ENCODE measurements at regions not wholly inside any gene's neighbourhood (a gene's known extent, or its start where the extent isn't known, plus 50 kb on each side); places are given as distances from the start of the nearest gene placed in this dataset.

DNA sequence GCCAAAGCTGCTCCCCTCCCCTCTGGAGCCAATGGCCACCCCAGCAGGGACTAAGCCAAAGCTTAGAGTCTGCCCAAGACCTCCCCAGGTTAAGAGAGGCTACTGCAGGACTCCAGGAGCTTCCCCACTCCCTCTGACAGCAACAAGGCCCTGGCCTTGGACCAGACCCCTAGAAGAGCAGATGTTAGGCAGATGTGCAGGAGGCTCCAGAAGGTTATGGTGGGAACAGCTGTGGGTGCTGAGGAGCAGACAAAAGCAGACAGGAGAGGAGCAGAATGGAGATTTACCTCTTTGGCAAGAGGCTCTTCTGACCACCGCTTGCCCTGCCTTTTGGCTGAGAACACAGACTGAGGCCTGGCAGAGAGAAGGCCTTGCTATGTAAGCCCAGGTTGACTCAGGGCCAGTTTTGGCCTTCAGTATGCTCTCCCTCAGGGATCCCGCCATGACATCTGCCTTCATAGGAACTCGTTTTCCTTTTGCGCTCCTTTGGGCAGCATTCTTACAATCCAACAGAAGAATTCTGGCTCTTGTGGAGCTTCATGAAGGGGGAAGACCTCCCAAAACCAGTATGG is 113.0 kb downstream of the RBFOX3 start:
- TF ChIP-seq CTCF (IDR thresholded peaks at IDR 0.05) (no peak), EP300 (IDR thresholded peaks at IDR 0.05) (no peak), POLR2AphosphoS5 (IDR thresholded peaks at IDR 0.05) (no peak), POLR2A (IDR thresholded peaks at IDR 0.05) (no peak)
- Histone ChIP-seq H3K4me1 (no peaks in the 10 kb centered on the region), H3K4me3 (no peak overlapping the region), H3K27me3 (peaks cover 28% of the 10 kb centered on the region), H3K27ac (no peak overlapping the region), H3K9me3 (peaks cover 0 to 13% (median 0%) of the 10 kb centered on the region in 3 donors), H3K36me3 (no peaks in the 10 kb centered on the region)
- ATAC-seq, result no peak
- 86 to 87% methylated on average over 4 of the region's 4 CpGs for WGBS, 2 donors (ENCODE audit: low coverage in 1 of 2)

DNA sequence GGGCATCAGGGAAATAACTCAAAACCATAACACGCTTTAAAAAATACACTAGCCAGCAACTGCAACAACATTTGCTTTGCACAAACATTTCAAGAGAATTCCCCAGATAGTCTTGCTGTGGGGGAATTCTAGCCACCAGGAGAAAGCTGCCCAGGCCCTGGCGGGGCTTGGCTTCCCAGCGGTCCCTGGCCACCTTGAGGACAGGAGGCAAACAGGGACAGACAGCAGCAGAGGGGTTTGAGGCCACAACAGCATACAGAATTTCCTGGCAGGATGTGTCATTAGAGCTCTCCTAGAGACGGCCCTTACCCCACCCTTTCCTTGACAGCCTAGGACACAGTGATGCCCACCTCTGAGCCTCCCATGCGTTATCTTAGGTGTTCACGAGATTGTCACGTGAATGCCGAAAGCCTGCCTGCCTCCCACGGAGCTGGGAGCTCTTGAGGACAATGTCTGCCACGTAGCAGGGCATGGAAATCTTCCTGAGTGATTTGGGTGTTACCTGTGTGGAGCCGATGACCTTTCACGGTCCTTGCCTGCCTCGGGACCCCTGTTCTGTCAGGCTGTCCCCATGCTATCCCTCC is 114.3 kb downstream of the RBFOX3 start:
- 80 to 100% methylated on average over 1 of the region's 13 CpGs for WGBS, 2 donors (ENCODE audit: low coverage in 1 of 2)
- Histone ChIP-seq H3K4me3 (no peak overlapping the region), H3K36me3 (no peaks in the 10 kb centered on the region), H3K4me1 (no peaks in the 10 kb centered on the region), H3K27ac (no peak overlapping the region), H3K9me3 (peaks cover 0 to 13% (median 0%) of the 10 kb centered on the region in 3 donors), H3K27me3 (peaks cover 17% of the 10 kb centered on the region)
- no peak for ATAC-seq
- TF ChIP-seq POLR2AphosphoS5 (IDR thresholded peaks at IDR 0.05) (no peak), CTCF (IDR thresholded peaks at IDR 0.05) (no peak), POLR2A (IDR thresholded peaks at IDR 0.05) (no peak), EP300 (IDR thresholded peaks at IDR 0.05) (no peak)

GRCh38 chr17:79495665-79496064 is 115.2 kb downstream of the RBFOX3 start:
- Histone ChIP-seq H3K27ac (no peak overlapping the region), H3K36me3 (no peaks in the 10 kb centered on the region), H3K27me3 (peaks cover 13% of the 10 kb centered on the region), H3K9me3 (peaks cover 0 to 13% (median 0%) of the 10 kb centered on the region in 3 donors), H3K4me3 (no peak overlapping the region), H3K4me1 (no peaks in the 10 kb centered on the region)
- no peak for ATAC-seq
- WGBS, 2 donors (ENCODE audit: low coverage in 1 of 2), result 72 to 82% methylated on average over 8 to 11 of the region's 11 CpGs
- no peak for TF ChIP-seq POLR2A (IDR thresholded peaks at IDR 0.05)
- TF ChIP-seq CTCF (IDR thresholded peaks at IDR 0.05), result no peak
- TF ChIP-seq EP300 (IDR thresholded peaks at IDR 0.05), result no peak
- TF ChIP-seq POLR2AphosphoS5 (IDR thresholded peaks at IDR 0.05), result no peak

DNA sequence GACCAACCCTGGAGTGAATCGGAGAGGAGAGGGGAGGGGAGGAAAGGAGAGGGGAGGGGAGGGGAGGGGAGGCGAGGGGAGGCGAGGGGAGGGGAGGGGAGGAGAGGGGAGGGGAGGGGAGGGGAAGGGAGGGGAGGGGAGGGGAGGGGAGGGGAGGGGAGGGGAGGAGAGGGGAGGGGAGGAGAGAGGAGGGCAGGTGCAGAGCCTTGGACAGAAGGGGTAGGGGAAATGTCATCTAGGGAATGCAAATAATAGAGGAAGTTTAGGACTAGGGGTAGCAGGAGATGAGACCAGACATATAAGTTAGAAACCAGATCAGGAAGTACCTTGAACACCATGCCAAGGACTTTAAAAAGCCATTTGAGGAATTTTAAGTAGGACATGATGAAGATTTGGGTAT is 119.8 kb downstream of the RBFOX3 start:
- WGBS, 2 donors (ENCODE audit: low coverage in 1 of 2), result 33% methylated on average over 1 of the region's 3 CpGs; no CpG with 5 or more reads in 1 of the 2 donors
- no peaks in the 10 kb centered on the region for H3K4me1 ChIP-seq
- H3K4me3 ChIP-seq, result no peak overlapping the region
- H3K36me3 ChIP-seq, result no peaks in the 10 kb centered on the region
- ATAC-seq, result no peak
- TF ChIP-seq POLR2A (IDR thresholded peaks at IDR 0.05) (no peak), CTCF (IDR thresholded peaks at IDR 0.05) (no peak), EP300 (IDR thresholded peaks at IDR 0.05) (no peak), POLR2AphosphoS5 (IDR thresholded peaks at IDR 0.05) (no peak)
- peaks cover 0 to 13% (median 0%) of the 10 kb centered on the region in 3 donors for H3K9me3 ChIP-seq
- no peak overlapping the region for H3K27ac ChIP-seq
- H3K27me3 ChIP-seq, result peaks cover 20% of the 10 kb centered on the region

DNA sequence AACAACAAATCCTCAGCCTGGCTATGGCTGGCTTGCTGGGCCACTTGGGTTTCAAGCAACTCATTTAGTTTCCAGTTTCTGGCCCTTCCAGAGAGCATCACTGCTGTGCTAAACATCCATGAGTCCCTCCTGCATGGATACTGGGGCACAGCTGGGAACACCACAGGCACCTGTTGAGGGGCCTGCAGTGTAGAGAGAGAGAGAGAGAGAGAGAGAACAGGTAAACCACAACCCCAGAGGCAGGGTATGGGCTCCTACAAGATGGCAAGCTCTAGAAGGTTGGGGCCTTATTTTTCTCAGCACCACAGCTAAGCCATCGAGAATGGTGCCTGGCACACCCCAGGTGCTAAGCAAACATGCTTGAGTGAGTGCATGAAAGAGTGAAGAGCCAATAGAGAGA is 120.3 kb downstream of the RBFOX3 start:
- peaks cover 25% of the 10 kb centered on the region for H3K27me3 ChIP-seq
- TF ChIP-seq CTCF (IDR thresholded peaks at IDR 0.05) (no peak), POLR2A (IDR thresholded peaks at IDR 0.05) (no peak), EP300 (IDR thresholded peaks at IDR 0.05) (no peak), POLR2AphosphoS5 (IDR thresholded peaks at IDR 0.05) (no peak)
- peaks cover 0 to 13% (median 0%) of the 10 kb centered on the region in 3 donors for H3K9me3 ChIP-seq
- H3K4me1 ChIP-seq, result no peaks in the 10 kb centered on the region
- no peak overlapping the region for H3K4me3 ChIP-seq
- no peak for ATAC-seq
- no CpG with 5 or more reads among the region's 1 CpG for WGBS, 2 donors (ENCODE audit: low coverage in 1 of 2)
- no peaks in the 10 kb centered on the region for H3K36me3 ChIP-seq
- H3K27ac ChIP-seq, result no peak overlapping the region
